ENCODE measurements at regions not wholly inside any gene's neighbourhood (a gene's known extent, or its start where the extent isn't known, plus 50 kb on each side); places are given as distances from the start of the nearest gene placed in this dataset.
"Not testable (repeated sequence)": the region's sequence is repeated elsewhere in the genome, so short reads cannot be mapped to it uniquely, and the experiment has no call there.

- WGBS (ENCODE audit: insufficient coverage, insufficient read length): no CpG with 5 or more reads among the region's 34 CpGs
- no peaks in the 10 kb centered on the region for H3K9me3 ChIP-seq (ENCODE audit: control insufficient read depth, insufficient read depth, low read length)
- no peaks in the 10 kb centered on the region for H3K36me3 ChIP-seq (ENCODE audit: control insufficient read depth, insufficient read depth, low read length)
- no peaks in the 10 kb centered on the region; the same call in 1 of the 2 replicates for H3K4me1 ChIP-seq (ENCODE audit: control insufficient read depth, insufficient read depth, low read length)
- H3K4me3 ChIP-seq (ENCODE audit: low read length): no peak overlapping the region
- no peak for DNase-seq (ENCODE audit: low read depth, low spot score)
- H3K27me3 ChIP-seq (ENCODE audit: control insufficient read depth, insufficient read depth, low read length): no peaks in the 10 kb centered on the region
- no peak overlapping the region for H3K27ac ChIP-seq (ENCODE audit: low read length)
Observed at GRCh38 chrX:1059576-1060561, 152.6 kb downstream of the CRLF2 start.

DNA sequence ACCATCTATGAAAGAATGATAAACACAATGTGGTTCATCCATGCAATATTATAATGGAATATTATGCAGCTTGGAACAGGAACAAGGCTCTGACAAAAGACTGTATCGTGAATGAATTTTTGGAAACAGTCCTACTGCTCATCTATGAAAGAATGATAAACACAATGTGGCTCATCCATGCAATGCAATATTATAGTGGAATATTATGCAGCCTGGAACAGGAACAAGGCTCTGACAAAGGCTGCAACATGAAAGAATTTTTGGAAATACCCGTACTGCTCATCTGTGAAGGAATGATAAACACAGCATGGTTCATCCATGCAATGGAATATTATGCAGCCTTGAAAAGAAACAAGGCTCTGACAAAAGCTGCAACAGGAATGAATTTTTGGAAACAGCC lies 158.8 kb downstream of the CRLF2 start:
- DNase-seq (ENCODE audit: low read depth, low spot score); H3K27ac ChIP-seq (ENCODE audit: low read length); H3K4me3 ChIP-seq (ENCODE audit: low read length); H3K27me3 ChIP-seq (ENCODE audit: control insufficient read depth, insufficient read depth, low read length); H3K36me3 ChIP-seq (ENCODE audit: control insufficient read depth, insufficient read depth, low read length); H3K4me1 ChIP-seq (ENCODE audit: control insufficient read depth, insufficient read depth, low read length); H3K9me3 ChIP-seq (ENCODE audit: control insufficient read depth, insufficient read depth, low read length): not testable (repeated sequence)
- no CpG with 5 or more reads among the region's 2 CpGs for WGBS (ENCODE audit: insufficient coverage, insufficient read length)

DNA sequence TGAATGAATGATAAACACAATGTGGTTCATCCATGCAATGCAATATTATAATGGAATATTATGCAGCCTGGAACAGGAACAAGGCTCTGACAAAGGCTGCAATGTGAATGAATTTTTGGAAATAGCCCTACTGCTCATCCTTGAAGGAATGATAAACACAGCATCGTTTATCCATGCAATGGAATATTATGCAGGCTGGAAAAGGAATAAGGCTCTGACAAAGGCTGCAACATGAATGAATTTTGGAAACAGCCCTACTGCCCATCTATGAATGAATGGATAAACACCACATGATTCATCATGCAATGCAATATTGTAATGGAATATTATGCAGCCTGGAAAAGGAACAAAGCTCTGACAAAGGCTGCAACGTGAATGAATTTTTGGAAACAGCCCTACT lies 159.4 kb downstream of the CRLF2 start:
- Histone ChIP-seq H3K36me3 (ENCODE audit: control insufficient read depth, insufficient read depth, low read length) (no peaks in the 10 kb centered on the region), H3K9me3 (ENCODE audit: control insufficient read depth, insufficient read depth, low read length) (peaks cover 3% of the 10 kb centered on the region), H3K4me3 (ENCODE audit: low read length) (no peak overlapping the region), H3K27me3 (ENCODE audit: control insufficient read depth, insufficient read depth, low read length) (no peaks in the 10 kb centered on the region), H3K27ac (ENCODE audit: low read length) (no peak overlapping the region), H3K4me1 (ENCODE audit: control insufficient read depth, insufficient read depth, low read length) (no peaks in the 10 kb centered on the region)
- no CpG with 5 or more reads among the region's 2 CpGs for WGBS (ENCODE audit: insufficient coverage, insufficient read length)
- no peak for DNase-seq (ENCODE audit: low read depth, low spot score)

- no CpG with 5 or more reads among the region's 3 CpGs for WGBS (ENCODE audit: insufficient coverage, insufficient read length)
- no peaks in the 10 kb centered on the region for H3K36me3 ChIP-seq (ENCODE audit: control insufficient read depth, insufficient read depth, low read length)
- H3K9me3 ChIP-seq (ENCODE audit: control insufficient read depth, insufficient read depth, low read length): peaks cover 3% of the 10 kb centered on the region
- no peaks in the 10 kb centered on the region for H3K4me1 ChIP-seq (ENCODE audit: control insufficient read depth, insufficient read depth, low read length)
- DNase-seq (ENCODE audit: low read depth, low spot score): no peak
- H3K27ac ChIP-seq (ENCODE audit: low read length): no peak overlapping the region
- no peak overlapping the region for H3K4me3 ChIP-seq (ENCODE audit: low read length)
- H3K27me3 ChIP-seq (ENCODE audit: control insufficient read depth, insufficient read depth, low read length): no peaks in the 10 kb centered on the region
Observed at GRCh38 chrX:1052021-1052420, 160.4 kb downstream of the CRLF2 start.

DNA sequence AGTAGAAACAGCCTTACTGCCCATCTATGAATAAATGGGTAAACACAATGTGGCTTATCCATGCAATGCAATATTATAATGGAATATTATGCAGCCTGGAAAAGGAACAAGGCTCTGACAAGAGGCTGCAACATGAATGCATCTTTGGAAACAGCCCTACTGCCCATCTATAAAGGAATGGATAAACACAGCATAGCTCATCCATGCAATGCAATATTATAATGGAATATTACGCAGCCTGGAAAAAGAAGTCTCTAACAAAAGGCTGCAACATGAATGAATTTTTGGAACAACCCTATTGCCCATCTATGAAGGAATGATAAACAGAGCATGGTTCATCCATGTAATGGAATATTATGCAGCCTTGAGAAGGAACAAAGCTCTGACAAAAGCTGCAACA lies 161.0 kb downstream of the CRLF2 start:
- no CpG with 5 or more reads among the region's 1 CpG for WGBS (ENCODE audit: insufficient coverage, insufficient read length)
- H3K9me3 ChIP-seq (ENCODE audit: control insufficient read depth, insufficient read depth, low read length): peaks cover 3% of the 10 kb centered on the region
- no peaks in the 10 kb centered on the region for H3K27me3 ChIP-seq (ENCODE audit: control insufficient read depth, insufficient read depth, low read length)
- no peaks in the 10 kb centered on the region for H3K4me1 ChIP-seq (ENCODE audit: control insufficient read depth, insufficient read depth, low read length)
- no peak overlapping the region for H3K27ac ChIP-seq (ENCODE audit: low read length)
- H3K36me3 ChIP-seq (ENCODE audit: control insufficient read depth, insufficient read depth, low read length): no peaks in the 10 kb centered on the region
- no peak overlapping the region for H3K4me3 ChIP-seq (ENCODE audit: low read length)
- DNase-seq (ENCODE audit: low read depth, low spot score): no peak

DNA sequence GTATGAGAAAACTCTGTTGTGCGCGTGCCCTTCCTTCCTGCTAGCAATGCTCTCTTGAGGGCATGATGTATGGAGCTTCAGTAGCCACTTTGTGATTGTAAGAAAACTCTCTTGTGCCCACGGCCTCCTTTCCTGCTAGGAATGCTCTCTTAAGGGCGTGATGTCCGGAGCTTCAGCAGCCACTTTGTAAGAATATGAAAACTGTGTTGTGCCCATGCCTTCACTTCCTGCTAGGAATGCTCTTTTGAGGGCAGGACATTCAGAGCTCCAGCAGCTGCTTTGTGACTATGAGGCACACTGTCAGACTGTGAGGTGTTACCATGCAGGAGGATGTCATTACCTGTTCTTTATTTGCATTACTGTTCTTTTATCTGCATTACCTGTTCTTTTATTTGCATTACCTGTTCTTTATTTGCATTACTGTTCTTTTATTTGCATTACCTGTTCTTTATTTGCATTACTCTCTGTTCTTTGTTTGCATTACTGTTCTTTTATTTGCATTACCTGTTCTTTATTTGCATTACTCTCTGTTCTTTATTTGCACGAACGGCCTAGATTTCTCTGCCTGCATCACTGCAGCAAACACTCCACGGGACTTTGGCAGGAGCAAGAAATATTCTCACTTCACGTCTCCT lies 166.7 kb downstream of the CRLF2 start:
- H3K27me3 ChIP-seq (ENCODE audit: control insufficient read depth, insufficient read depth, low read length): no peaks in the 10 kb centered on the region
- WGBS (ENCODE audit: insufficient coverage, insufficient read length): no CpG with 5 or more reads among the region's 9 CpGs
- no peak for DNase-seq (ENCODE audit: low read depth, low spot score)
- H3K9me3 ChIP-seq (ENCODE audit: control insufficient read depth, insufficient read depth, low read length): peaks cover 2% of the 10 kb centered on the region
- H3K4me3 ChIP-seq (ENCODE audit: low read length): no peak overlapping the region
- H3K36me3 ChIP-seq (ENCODE audit: control insufficient read depth, insufficient read depth, low read length): no peaks in the 10 kb centered on the region
- H3K4me1 ChIP-seq (ENCODE audit: control insufficient read depth, insufficient read depth, low read length): no peaks in the 10 kb centered on the region
- no peak overlapping the region for H3K27ac ChIP-seq (ENCODE audit: low read length)

DNA sequence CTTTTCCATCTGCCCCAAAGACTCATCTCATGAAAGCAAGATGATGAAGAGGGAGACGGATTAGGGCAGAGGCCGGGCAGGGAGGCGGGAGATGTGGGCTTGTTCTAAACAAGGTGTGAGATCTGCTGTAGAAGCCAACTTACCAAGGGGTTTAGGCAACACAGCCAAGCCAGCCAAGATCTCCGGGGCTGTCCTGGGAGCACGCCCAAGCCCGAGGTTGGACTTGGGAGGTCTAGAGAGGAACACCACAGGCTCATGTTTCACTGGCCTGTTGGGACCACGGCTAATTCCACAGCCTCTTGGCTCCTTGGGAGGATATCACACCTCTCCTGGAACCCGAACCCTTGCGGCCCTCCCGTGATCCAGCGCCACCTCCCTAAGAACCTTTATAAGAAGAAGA lies 171.4 kb downstream of the CRLF2 start:
- no CpG with 5 or more reads among the region's 11 CpGs for WGBS (ENCODE audit: insufficient coverage, insufficient read length)
- Histone ChIP-seq H3K27me3 (ENCODE audit: control insufficient read depth, insufficient read depth, low read length) (no peaks in the 10 kb centered on the region), H3K4me1 (ENCODE audit: control insufficient read depth, insufficient read depth, low read length) (no peaks in the 10 kb centered on the region), H3K36me3 (ENCODE audit: control insufficient read depth, insufficient read depth, low read length) (no peaks in the 10 kb centered on the region), H3K4me3 (ENCODE audit: low read length) (no peak overlapping the region), H3K27ac (ENCODE audit: low read length) (no peak overlapping the region), H3K9me3 (ENCODE audit: control insufficient read depth, insufficient read depth, low read length) (no peaks in the 10 kb centered on the region; the same call in 1 of the 2 replicates)
- DNase-seq (ENCODE audit: low read depth, low spot score): no peak

GRCh38 chrX:1035931-1036330 lies 176.5 kb downstream of the CRLF2 start:
- not testable (repeated sequence) for H3K4me1 ChIP-seq (ENCODE audit: control insufficient read depth, insufficient read depth, low read length); H3K9me3 ChIP-seq (ENCODE audit: control insufficient read depth, insufficient read depth, low read length); H3K4me3 ChIP-seq (ENCODE audit: low read length); H3K27ac ChIP-seq (ENCODE audit: low read length); DNase-seq (ENCODE audit: low read depth, low spot score); H3K36me3 ChIP-seq (ENCODE audit: control insufficient read depth, insufficient read depth, low read length); H3K27me3 ChIP-seq (ENCODE audit: control insufficient read depth, insufficient read depth, low read length)
- no CpG with 5 or more reads among the region's 14 CpGs for WGBS (ENCODE audit: insufficient coverage, insufficient read length)

GRCh38 chrX:1035206-1035605 lies 177.2 kb downstream of the CRLF2 start:
- DNase-seq (ENCODE audit: low read depth, low spot score): no peak
- H3K27me3 ChIP-seq (ENCODE audit: control insufficient read depth, insufficient read depth, low read length): no peaks in the 10 kb centered on the region
- no peaks in the 10 kb centered on the region for H3K4me1 ChIP-seq (ENCODE audit: control insufficient read depth, insufficient read depth, low read length)
- H3K36me3 ChIP-seq (ENCODE audit: control insufficient read depth, insufficient read depth, low read length): no peaks in the 10 kb centered on the region
- no peak overlapping the region for H3K4me3 ChIP-seq (ENCODE audit: low read length)
- no peak overlapping the region for H3K27ac ChIP-seq (ENCODE audit: low read length)
- peaks cover 2% of the 10 kb centered on the region for H3K9me3 ChIP-seq (ENCODE audit: control insufficient read depth, insufficient read depth, low read length)
- no CpG with 5 or more reads among the region's 19 CpGs for WGBS (ENCODE audit: insufficient coverage, insufficient read length)

GRCh38 chrX:1034717-1035116 lies 177.7 kb downstream of the CRLF2 start:
- Histone ChIP-seq H3K4me1 (ENCODE audit: control insufficient read depth, insufficient read depth, low read length) (no peaks in the 10 kb centered on the region), H3K27me3 (ENCODE audit: control insufficient read depth, insufficient read depth, low read length) (no peaks in the 10 kb centered on the region), H3K27ac (ENCODE audit: low read length) (no peak overlapping the region), H3K36me3 (ENCODE audit: control insufficient read depth, insufficient read depth, low read length) (no peaks in the 10 kb centered on the region), H3K4me3 (ENCODE audit: low read length) (no peak overlapping the region), H3K9me3 (ENCODE audit: control insufficient read depth, insufficient read depth, low read length) (peaks cover 2% of the 10 kb centered on the region)
- DNase-seq (ENCODE audit: low read depth, low spot score): no peak
- WGBS (ENCODE audit: insufficient coverage, insufficient read length): no CpG with 5 or more reads among the region's 17 CpGs
